Erythroblast (primary cell): ENCODE measurements at regions not wholly inside any gene's neighbourhood (a gene's known extent, or its start where the extent isn't known, plus 50 kb on each side); places are given as distances from the start of the nearest gene placed in this dataset.

Experiments
- GATA1 ChIP-seq: IDR thresholded peaks from 2 replicates; pipeline ENCODE4 v1.6.1; 2011; ENCODE audit warnings: low read depth, mild to moderate bottlenecking, control low read depth, low read length, moderate library complexity
- POLR2A ChIP-seq: IDR thresholded peaks from 2 replicates; pipeline ENCODE4 v1.6.1; 2011; ENCODE audit warnings: mild to moderate bottlenecking, low read length

DNA sequence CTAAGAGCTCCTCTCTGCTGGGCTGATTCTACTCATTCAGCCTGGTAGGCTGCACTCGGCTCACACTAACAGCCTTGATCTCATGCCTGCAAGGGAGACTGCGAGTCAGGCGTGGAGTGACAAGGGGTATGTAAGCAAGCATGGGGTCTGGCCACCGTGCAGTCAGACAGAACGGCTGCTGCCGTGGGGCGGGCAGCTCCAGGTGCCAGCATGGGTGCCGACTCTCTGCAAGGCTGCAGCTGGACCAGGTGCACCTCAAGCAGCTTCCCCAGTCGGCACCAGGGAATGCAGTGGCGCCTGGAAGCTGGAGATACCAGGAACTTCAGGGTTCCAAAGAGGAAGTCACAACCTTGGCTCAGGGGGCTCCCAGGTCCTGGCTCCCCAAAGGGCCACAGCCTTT is 892.3 kb downstream of the OLFM4 start:
- TF ChIP-seq POLR2A, result no peak
- TF ChIP-seq GATA1, result no peak
